ENCODE measurements at regions not wholly inside any gene's neighbourhood (a gene's known extent, or its start where the extent isn't known, plus 50 kb on each side); places are given as distances from the start of the nearest gene placed in this dataset.
"Not testable (repeated sequence)": the region's sequence is repeated elsewhere in the genome, so short reads cannot be mapped to it uniquely, and the experiment has no call there.

GRCh38 chr10:80719935-80720334 lies 182.2 kb downstream of the SH2D4B start:
- Mint-ChIP-seq H3K27ac (ENCODE audit: low read depth) (no peak overlapping the region), H3K4me1 (no peaks in the 10 kb centered on the region), H3K9me3 (no peaks in the 10 kb centered on the region), H3K4me3 (no peak overlapping the region), H3K27me3 (peaks cover 18% of the 10 kb centered on the region), H3K36me3 (ENCODE audit: insufficient read depth) (no peaks in the 10 kb centered on the region)
- DNase-seq (ENCODE audit: low spot score in 2 of 2) (no peak), ATAC-seq (replicated peaks; ENCODE audit: extremely low read depth, poor library complexity, severe bottlenecking) (no peak)

DNA sequence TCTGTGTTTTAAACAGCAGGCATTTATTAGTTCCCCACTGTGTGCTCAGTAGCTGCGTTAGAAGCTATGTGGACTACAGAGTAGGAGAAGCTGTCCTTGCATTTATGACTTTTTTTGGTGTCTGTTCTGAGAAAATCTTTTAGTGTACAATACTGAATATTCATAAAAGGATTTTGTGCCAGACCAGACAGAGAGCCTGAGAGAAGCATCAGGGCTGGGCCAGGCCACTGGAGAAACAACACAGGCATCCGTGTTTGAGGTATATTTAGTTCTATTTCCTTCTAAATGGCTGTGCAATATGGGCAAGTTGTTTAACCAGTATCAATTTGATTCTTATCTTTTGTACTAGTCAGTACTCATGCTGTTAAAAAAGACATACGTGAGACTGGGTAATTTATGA lies 182.8 kb downstream of the SH2D4B start:
- Mint-ChIP-seq H3K4me1 (no peaks in the 10 kb centered on the region), H3K27me3 (peaks cover 13% of the 10 kb centered on the region), H3K27ac (ENCODE audit: low read depth) (no peak overlapping the region), H3K36me3 (ENCODE audit: insufficient read depth) (no peaks in the 10 kb centered on the region), H3K4me3 (no peak overlapping the region), H3K9me3 (no peaks in the 10 kb centered on the region)
- DNase-seq (ENCODE audit: low spot score in 2 of 2) (no peak), ATAC-seq (replicated peaks; ENCODE audit: extremely low read depth, poor library complexity, severe bottlenecking) (no peak)

- peaks cover 45% of the 10 kb centered on the region for H3K27me3 Mint-ChIP-seq
- not testable (repeated sequence) for H3K36me3 Mint-ChIP-seq (ENCODE audit: insufficient read depth); H3K4me3 Mint-ChIP-seq; H3K4me1 Mint-ChIP-seq; DNase-seq (ENCODE audit: low spot score in 2 of 2); H3K9me3 Mint-ChIP-seq; ATAC-seq (replicated peaks; ENCODE audit: extremely low read depth, poor library complexity, severe bottlenecking); H3K27ac Mint-ChIP-seq (ENCODE audit: low read depth)
Observed at GRCh38 chr10:80728354-80728753, 190.7 kb downstream of the SH2D4B start.

DNA sequence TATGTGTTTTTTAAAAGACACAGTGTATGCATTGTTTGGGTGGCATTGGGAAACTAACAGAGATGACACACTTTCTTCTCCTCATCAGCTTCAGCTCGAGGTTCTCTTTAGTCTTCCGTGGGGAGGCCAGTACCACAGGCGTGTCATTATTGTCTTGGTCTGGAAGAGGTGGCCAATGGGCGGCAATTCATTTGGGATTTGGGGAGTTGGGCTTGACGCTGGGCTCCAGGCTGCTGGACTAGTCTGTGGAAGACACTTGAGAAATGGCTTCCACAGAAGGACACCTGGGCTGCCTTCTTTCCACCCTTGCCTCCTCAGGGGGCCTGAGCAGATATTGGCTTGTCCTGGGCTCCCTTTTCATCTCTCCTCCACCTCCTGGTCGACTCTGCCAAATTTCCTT lies 192.2 kb downstream of the SH2D4B start:
- no peak overlapping the region for H3K4me3 Mint-ChIP-seq
- DNase-seq (ENCODE audit: low spot score in 2 of 2) (no peak), ATAC-seq (replicated peaks; ENCODE audit: extremely low read depth, poor library complexity, severe bottlenecking) (no peak)
- H3K27me3 Mint-ChIP-seq = peaks cover 45% of the 10 kb centered on the region
- H3K4me1 Mint-ChIP-seq = no peaks in the 10 kb centered on the region
- H3K36me3 Mint-ChIP-seq (ENCODE audit: insufficient read depth) = no peaks in the 10 kb centered on the region
- H3K27ac Mint-ChIP-seq (ENCODE audit: low read depth) = no peak overlapping the region
- H3K9me3 Mint-ChIP-seq = no peaks in the 10 kb centered on the region

DNA sequence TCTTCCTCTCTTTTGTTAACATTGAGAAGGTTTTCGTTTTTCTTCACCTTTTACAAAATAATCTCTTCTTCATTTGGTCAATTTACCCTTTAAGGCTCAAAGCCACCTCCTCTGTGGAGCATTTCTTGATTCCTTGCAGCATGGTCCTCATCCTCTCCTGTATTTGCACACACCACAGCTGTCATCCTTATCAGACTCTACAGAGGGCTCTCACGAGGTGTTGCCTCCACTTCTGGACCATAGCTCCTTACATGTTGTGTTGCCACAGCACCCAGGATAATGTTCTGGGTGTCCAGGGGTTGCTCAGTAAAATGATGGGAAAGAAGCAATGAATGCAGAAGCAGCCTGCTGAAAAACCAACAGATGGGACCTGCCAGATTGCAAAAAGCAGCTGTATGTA lies 192.8 kb downstream of the SH2D4B start:
- Mint-ChIP-seq H3K36me3 (ENCODE audit: insufficient read depth) (no peaks in the 10 kb centered on the region), H3K27me3 (peaks cover 47% of the 10 kb centered on the region), H3K4me1 (no peaks in the 10 kb centered on the region), H3K9me3 (no peaks in the 10 kb centered on the region), H3K4me3 (no peak overlapping the region), H3K27ac (ENCODE audit: low read depth) (no peak overlapping the region)
- DNase-seq (ENCODE audit: low spot score in 2 of 2) (no peak), ATAC-seq (replicated peaks; ENCODE audit: extremely low read depth, poor library complexity, severe bottlenecking) (no peak)

DNA sequence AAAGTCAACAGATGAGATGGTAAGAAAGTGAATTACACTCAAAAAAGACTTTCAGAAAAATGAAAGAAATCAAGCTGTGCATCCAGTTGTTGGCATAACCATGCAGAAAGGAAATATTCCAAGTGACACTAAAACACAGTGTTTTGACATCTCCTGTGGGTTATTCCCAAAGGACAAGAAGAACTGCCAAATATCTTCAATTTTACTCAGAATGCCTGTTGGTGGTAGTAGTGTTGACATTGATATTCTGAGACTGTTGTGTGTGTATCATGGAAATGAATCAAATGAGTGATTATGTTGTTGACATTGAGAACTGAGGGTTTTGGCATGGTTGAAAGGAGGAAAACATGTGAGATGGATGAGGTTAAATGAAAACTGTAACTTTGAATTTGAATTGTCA lies 196.9 kb downstream of the SH2D4B start:
- no peak for ATAC-seq (replicated peaks; ENCODE audit: extremely low read depth, poor library complexity, severe bottlenecking)
- Mint-ChIP-seq H3K27ac (ENCODE audit: low read depth) (no peak overlapping the region), H3K4me1 (no peaks in the 10 kb centered on the region), H3K9me3 (no peaks in the 10 kb centered on the region), H3K27me3 (peaks cover 58% of the 10 kb centered on the region), H3K4me3 (no peak overlapping the region), H3K36me3 (ENCODE audit: insufficient read depth) (no peaks in the 10 kb centered on the region)
- no peak for DNase-seq (ENCODE audit: low spot score in 2 of 2)

- ATAC-seq (replicated peaks; ENCODE audit: extremely low read depth, poor library complexity, severe bottlenecking) (no peak), DNase-seq (ENCODE audit: low spot score in 2 of 2) (no peak)
Observed at GRCh38 chr10:80737209-80737608, 199.5 kb downstream of the SH2D4B start.

GRCh38 chr10:80739328-80739727 lies 201.6 kb downstream of the SH2D4B start:
- Mint-ChIP-seq H3K36me3 (ENCODE audit: insufficient read depth) (no peaks in the 10 kb centered on the region), H3K27ac (ENCODE audit: low read depth) (no peak overlapping the region)

More at GRCh38 chr10:80737209-80737608, 199.5 kb downstream of the SH2D4B start:
- Mint-ChIP-seq H3K9me3 (peaks cover 4% of the 10 kb centered on the region), H3K36me3 (ENCODE audit: insufficient read depth) (no peaks in the 10 kb centered on the region), H3K27me3 (peaks cover 52% of the 10 kb centered on the region), H3K4me3 (no peak overlapping the region), H3K4me1 (no peaks in the 10 kb centered on the region), H3K27ac (ENCODE audit: low read depth) (no peak overlapping the region)

GRCh38 chr10:80739963-80740715 lies 202.4 kb downstream of the SH2D4B start:
- Mint-ChIP-seq H3K4me1 (no peaks in the 10 kb centered on the region), H3K27ac (ENCODE audit: low read depth) (no peak overlapping the region), H3K9me3 (peaks cover 4% of the 10 kb centered on the region), H3K4me3 (no peak overlapping the region), H3K36me3 (ENCODE audit: insufficient read depth) (no peaks in the 10 kb centered on the region), H3K27me3 (peaks cover 53% of the 10 kb centered on the region)
- ATAC-seq (replicated peaks; ENCODE audit: extremely low read depth, poor library complexity, severe bottlenecking) (no peak), DNase-seq (ENCODE audit: low spot score in 2 of 2) (no peak)

More at GRCh38 chr10:80739328-80739727, 201.6 kb downstream of the SH2D4B start:
- peaks cover 53% of the 10 kb centered on the region for H3K27me3 Mint-ChIP-seq
- H3K9me3 Mint-ChIP-seq = peaks cover 4% of the 10 kb centered on the region
- no peaks in the 10 kb centered on the region for H3K4me1 Mint-ChIP-seq
- DNase-seq (ENCODE audit: low spot score in 2 of 2) (no peak), ATAC-seq (replicated peaks; ENCODE audit: extremely low read depth, poor library complexity, severe bottlenecking) (no peak)
- no peak overlapping the region for H3K4me3 Mint-ChIP-seq

DNA sequence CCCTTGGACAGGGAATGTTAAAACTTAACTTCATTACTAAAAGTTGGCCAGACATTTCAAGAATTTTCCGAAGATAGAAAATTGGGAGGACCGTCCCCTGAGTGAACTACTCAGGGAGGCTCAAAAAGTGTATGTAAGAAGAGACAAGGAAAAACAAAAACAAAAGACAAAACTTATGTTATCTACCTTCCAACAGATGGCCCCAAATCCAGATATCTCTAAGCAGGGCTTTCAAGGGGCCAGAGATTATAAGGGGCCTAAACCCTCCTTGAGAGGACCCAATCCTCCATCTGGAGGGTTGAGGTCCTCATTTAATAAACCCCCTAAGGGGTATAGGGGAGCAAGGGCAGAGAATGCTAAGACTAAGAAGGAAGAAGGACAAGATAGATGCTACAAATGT lies 203.6 kb downstream of the SH2D4B start:
- H3K36me3 Mint-ChIP-seq (ENCODE audit: insufficient read depth) = no peaks in the 10 kb centered on the region
- peaks cover 4% of the 10 kb centered on the region for H3K9me3 Mint-ChIP-seq
- H3K4me1 Mint-ChIP-seq = no peaks in the 10 kb centered on the region
- no peak overlapping the region for H3K27ac Mint-ChIP-seq (ENCODE audit: low read depth)
- no peak for DNase-seq (ENCODE audit: low spot score in 2 of 2)
- H3K4me3 Mint-ChIP-seq = no peak overlapping the region
- peaks cover 54% of the 10 kb centered on the region for H3K27me3 Mint-ChIP-seq
- no peak for ATAC-seq (replicated peaks; ENCODE audit: extremely low read depth, poor library complexity, severe bottlenecking)

GRCh38 chr10:80750268-80750667 lies 212.6 kb downstream of the SH2D4B start:
- Mint-ChIP-seq H3K27me3 (peaks cover 67% of the 10 kb centered on the region), H3K36me3 (ENCODE audit: insufficient read depth) (no peaks in the 10 kb centered on the region), H3K27ac (ENCODE audit: low read depth) (no peak overlapping the region), H3K4me1 (no peaks in the 10 kb centered on the region), H3K9me3 (peaks cover 5% of the 10 kb centered on the region), H3K4me3 (no peak overlapping the region)
- DNase-seq (ENCODE audit: low spot score in 2 of 2) = no peak
- no peak for ATAC-seq (replicated peaks; ENCODE audit: extremely low read depth, poor library complexity, severe bottlenecking)

DNA sequence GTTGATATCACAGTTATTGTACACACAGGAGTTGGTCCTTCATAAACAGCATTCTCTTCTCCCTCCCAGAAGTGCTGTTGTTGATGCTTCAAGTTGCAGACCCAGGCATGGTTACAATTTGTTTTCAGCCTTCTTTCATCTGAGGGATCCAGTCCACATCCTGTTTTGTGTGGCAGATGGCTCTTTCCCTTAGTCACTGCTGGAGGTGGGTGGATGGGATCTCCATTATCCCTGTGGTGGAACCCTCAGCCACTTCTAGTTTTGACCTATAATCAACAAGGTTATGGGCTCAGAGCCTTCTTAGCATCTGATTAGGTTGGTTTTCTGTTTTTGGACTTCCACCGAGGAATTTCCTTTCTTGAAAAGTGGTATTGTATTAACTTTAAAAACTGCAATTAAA lies 214.2 kb downstream of the SH2D4B start:
- H3K4me3 Mint-ChIP-seq = no peak overlapping the region
- H3K4me1 Mint-ChIP-seq = no peaks in the 10 kb centered on the region
- H3K27me3 Mint-ChIP-seq = peaks cover 62% of the 10 kb centered on the region
- peaks cover 5% of the 10 kb centered on the region for H3K9me3 Mint-ChIP-seq
- no peak overlapping the region for H3K27ac Mint-ChIP-seq (ENCODE audit: low read depth)
- DNase-seq (ENCODE audit: low spot score in 2 of 2) = no peak
- ATAC-seq (replicated peaks; ENCODE audit: extremely low read depth, poor library complexity, severe bottlenecking) = no peak
- H3K36me3 Mint-ChIP-seq (ENCODE audit: insufficient read depth) = no peaks in the 10 kb centered on the region

- Mint-ChIP-seq H3K4me3 (no peak overlapping the region), H3K27ac (ENCODE audit: low read depth) (no peak overlapping the region), H3K4me1 (no peaks in the 10 kb centered on the region), H3K27me3 (peaks cover 56% of the 10 kb centered on the region), H3K36me3 (ENCODE audit: insufficient read depth) (no peaks in the 10 kb centered on the region), H3K9me3 (peaks cover 5% of the 10 kb centered on the region)
- ATAC-seq (replicated peaks; ENCODE audit: extremely low read depth, poor library complexity, severe bottlenecking) (no peak), DNase-seq (ENCODE audit: low spot score in 2 of 2) (no peak)
Observed at GRCh38 chr10:80753612-80754011, 215.9 kb downstream of the SH2D4B start.

Measured in central memory CD8-positive, alpha-beta T cell (primary cell).